ENCODE measurements at regions not wholly inside any gene's neighbourhood (a gene's known extent, or its start where the extent isn't known, plus 50 kb on each side); places are given as distances from the start of the nearest gene placed in this dataset.

DNA sequence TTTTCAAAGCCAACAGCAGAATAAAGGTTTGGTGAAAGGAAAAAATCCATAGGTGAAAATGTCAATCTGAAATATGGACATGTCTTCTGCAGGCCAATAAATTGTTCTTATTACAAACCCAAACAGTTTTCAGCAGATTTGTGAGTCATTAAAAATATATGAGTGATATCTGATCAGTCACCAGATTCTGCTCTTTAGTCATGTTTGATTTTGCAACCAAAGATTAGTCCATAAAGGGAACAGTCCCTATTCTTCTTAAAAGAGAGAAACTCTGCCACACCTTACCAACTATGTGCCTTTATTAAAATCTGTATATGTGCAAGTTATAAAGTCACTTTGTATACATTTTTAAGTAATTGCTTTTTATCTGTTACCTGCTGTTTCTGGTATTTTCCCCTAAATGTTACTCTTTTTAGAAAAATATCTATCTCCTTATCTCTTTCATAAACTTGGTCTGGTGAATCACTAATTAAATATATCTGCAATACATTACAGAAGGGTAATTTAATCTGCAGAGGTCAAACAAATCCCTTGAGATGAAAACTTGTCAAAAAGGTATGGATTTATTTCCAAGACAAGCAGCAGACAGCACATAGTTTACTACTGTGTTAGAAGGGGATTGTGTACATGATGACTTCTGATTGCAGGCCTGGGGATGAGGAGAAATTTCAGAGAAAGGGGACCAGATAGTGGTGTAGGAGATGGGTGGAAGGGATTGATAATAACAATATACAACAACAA is 322.9 kb upstream of the NWD2 start:
- no peak for DNase-seq (ENCODE audit: low read depth in 1 of 2, low spot score in 1 of 2)

DNA sequence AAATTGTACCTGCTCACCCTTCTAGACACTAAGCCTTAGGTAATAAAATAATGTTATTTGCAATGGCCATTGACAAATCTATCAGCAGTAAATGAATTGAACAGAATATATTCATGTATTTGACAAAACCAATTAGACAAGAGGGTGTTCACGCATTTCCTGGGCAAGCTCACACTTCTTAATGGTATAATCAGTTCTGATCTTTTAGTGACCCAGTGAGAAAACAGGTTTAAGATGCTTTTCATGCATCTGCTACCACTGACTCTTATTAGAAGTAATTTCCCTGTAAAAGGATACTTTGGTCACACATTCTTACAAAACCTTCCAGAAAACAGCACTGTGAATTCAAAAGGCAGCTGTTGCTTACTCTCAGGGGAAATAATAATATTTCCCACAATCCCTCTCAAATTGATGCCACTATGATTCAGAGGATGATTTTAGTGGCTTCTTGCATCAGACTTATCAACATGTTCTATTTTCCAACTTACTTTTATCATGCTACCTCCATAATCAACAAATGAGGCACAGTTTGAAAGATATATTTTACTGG is 313.9 kb upstream of the NWD2 start:
- no peak for DNase-seq (ENCODE audit: low read depth in 1 of 2, low spot score in 1 of 2)

GRCh38 chr4:36944232-36944631 is 300.3 kb upstream of the NWD2 start:
- DNase-seq (ENCODE audit: low read depth in 1 of 2, low spot score in 1 of 2), result no peak

DNA sequence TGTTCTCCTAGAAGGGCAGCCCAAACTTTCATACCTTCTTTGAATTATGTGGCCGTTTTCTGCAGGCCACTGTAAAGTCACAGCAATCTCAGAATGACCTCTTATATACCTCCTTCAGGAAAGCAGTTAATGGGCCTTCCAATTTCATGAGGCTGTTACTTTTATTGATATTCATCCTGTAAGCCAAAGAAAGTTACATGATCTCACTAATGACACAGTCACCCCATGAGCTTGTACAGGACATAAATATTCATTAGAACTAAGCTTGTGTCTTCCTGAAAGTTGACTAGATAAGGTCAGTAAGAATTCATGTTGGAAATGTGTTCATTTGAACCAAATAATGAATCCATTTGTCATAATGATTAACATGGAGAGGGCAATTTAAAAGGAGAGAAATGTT is 283.1 kb upstream of the NWD2 start:
- no peak for DNase-seq (ENCODE audit: low read depth in 1 of 2, low spot score in 1 of 2)

DNA sequence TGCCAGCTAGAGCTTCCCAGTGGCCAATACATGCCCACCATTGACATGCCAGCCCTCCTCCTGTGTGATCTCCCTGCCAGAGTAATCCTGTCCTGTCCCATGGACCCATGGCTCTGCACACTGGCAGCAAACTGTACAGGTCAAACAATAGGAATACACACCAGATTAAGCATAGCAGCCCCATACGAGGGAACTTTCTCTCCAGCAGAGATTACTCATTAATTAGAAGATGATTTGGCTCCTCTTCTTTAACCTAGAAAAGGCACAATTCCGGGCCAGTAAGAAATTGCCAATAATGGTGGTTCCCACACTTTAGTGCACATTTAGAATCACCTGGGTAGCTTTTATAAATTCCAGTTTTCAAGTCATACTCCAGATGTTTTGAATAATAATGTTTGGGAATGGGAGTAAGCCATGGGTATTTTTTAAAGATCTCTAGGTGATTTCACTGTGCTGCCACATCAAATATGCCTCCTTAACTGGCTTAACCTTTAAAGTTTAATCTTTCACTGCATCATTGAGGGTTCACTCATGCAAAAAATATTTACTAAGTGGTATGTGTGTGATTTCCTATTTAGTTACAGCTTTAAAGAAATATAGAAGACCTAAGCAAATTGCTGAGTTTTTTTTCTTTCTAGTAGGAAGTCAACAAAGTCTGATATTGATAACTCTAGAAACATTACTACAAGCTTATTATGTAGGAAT is 277.6 kb upstream of the NWD2 start:
- no peak for DNase-seq (ENCODE audit: low read depth in 1 of 2, low spot score in 1 of 2)

GRCh38 chr4:36979533-36979932 is 265.0 kb upstream of the NWD2 start:
- no peak for DNase-seq (ENCODE audit: low read depth in 1 of 2, low spot score in 1 of 2)

DNA sequence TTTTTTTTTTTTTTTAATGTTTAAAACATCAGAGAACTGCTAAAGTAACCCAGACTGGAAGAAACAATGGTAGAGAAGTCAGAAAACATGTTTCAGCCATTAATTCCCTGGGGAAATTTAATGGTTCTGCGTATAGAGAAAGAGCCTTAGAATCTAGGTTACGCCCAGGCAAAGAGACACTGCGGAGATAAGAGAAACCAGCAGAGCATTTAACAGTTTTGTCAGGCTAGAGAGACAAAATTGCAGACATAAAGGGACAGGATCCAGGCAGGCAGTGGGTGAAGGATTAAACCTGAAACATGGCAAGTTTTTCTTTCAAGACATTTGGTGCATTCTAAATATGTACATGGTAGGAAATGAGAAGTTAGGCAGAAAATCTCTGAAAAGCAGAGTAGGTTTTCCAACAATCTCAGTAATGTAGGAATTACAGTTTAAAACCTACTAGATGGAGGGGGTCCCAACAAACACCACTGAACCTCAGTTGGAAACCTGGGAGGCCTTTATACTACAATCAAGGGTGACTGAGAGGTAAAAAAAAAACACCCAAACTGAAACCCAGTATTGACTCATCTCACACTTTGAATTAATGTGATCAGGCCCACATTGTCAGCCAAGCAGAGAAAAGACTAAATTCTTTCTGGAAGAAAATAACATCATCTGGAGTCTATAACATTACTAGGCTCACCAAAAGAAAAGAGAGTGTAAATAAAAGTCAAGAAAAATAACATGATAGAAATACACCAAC is 254.2 kb upstream of the NWD2 start:
- DNase-seq (ENCODE audit: low read depth in 1 of 2, low spot score in 1 of 2), result no peak

DNA sequence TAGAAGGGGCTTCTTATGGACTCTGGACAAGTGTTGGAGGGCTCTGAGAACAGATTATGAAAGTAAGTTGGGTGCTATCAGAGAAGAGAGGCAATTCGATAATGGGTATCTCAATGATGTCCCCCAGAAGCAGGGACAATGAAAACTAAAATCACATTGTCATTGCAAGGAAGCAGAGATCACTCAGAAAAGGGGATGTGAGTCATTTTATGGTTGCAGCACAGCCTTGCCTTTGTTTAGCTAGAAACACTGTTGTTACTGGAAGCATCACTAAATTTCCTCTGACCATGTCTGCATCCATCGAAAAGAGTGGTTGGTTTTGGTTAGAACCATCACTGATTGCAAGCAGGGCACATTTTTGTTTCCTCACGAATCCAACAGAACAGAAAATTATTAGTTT is 246.8 kb upstream of the NWD2 start:
- DNase-seq (ENCODE audit: low read depth in 1 of 2, low spot score in 1 of 2), result no peak

DNA sequence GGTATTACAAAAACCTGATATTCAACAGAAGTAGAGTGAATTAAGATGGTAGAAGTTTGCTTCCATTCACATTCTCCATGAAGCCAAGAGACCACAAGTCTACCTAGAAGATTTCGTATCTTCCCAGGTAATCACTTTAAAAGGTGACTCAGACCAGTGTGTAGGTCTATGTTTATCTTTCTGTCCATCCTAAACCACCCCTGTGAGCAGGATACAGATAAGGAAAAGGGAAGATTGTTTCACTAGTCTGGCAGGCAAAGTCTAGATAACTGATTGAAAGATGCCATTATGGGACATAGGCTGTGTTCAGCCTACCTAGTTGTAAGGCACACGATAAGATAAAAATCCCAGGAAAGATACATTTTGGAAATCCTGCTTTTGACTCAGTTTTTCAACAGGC is 244.3 kb upstream of the NWD2 start:
- no peak for DNase-seq (ENCODE audit: low read depth in 1 of 2, low spot score in 1 of 2)

DNA sequence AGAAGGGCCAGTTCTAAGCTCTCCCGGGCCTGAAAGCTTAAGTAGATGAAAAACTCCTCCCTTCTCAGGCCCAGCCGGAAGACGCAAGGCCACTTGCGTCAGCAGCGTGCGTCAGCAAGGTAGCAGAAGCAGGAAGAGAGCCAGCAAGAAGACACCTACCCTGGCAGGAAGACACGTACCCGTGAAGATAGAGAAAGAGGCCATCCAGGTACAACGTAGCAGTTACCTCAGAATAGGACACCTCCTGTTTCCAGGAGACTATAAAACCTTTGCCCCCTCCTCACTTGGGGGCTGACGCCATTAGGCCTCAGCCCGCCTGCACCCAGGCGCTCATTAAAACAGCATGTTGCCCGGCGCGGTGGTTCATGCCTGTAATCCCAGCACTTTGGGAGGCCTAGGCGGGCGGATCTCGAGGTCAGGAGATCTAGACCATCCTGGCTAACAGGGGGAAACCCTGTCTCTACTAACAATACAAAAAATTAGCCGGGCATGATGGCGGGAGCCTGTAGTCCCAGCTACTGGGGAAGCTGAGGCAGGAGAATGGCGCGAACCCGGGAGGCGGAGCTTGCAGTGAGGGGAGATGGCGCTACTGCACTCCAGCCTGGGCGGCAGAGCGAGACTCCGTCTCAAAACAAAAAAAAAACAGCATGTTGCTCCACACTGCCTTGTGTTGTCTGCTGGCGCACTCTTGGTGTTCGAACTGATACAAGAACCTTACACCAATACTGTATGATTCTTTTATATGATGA is 242.7 kb upstream of the NWD2 start:
- DNase-seq (ENCODE audit: low read depth in 1 of 2, low spot score in 1 of 2), result no peak

DNA sequence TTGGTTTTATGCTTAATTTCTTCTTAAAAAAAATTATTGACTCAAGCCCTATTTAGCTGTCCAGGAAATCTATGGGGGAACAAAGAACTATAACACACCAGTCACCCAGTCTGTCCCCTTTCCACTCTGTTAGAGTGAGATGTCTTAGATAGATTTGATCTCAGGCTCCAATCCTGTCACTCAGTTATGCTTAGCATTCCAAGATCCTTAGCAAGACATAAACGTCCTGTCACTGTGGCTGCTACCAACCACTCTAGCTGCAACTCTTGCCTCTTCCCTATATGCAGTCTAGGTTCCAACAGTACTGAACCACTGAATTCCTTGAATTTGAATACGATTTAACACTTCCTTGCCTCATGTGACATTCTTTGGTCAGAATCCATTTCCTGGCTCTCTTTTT is 241.9 kb upstream of the NWD2 start:
- DNase-seq (ENCODE audit: low read depth in 1 of 2, low spot score in 1 of 2), result no peak

GRCh38 chr4:37008199-37008598 is 236.3 kb upstream of the NWD2 start:
- no peak for DNase-seq (ENCODE audit: low read depth in 1 of 2, low spot score in 1 of 2)

- no peak for DNase-seq (ENCODE audit: low read depth in 1 of 2, low spot score in 1 of 2)
Observed at GRCh38 chr4:37014584-37014983, 230.0 kb upstream of the NWD2 start.

- no peak for DNase-seq (ENCODE audit: low read depth in 1 of 2, low spot score in 1 of 2)
Observed at GRCh38 chr4:37015391-37015790, 229.2 kb upstream of the NWD2 start.

DNA sequence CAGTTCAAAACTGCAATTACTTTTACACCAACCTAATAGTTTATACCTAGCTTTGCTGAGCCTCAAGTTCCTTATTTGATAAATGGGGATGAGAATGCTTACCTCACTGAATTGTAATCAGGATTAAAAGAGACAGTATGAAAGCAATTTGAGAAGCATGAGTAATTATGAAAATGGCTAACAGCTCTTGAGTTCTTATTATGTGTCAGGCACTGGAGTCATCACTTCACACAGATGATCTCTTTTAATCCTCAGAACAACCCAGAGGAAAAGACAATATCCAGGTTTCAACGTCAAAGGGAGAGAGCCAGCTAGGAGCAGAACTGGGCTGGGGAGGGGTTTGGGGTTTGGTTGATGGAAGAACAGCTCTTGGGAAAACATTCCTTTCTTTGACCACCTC is 221.0 kb upstream of the NWD2 start:
- no peak for DNase-seq (ENCODE audit: low read depth in 1 of 2, low spot score in 1 of 2)

DNA sequence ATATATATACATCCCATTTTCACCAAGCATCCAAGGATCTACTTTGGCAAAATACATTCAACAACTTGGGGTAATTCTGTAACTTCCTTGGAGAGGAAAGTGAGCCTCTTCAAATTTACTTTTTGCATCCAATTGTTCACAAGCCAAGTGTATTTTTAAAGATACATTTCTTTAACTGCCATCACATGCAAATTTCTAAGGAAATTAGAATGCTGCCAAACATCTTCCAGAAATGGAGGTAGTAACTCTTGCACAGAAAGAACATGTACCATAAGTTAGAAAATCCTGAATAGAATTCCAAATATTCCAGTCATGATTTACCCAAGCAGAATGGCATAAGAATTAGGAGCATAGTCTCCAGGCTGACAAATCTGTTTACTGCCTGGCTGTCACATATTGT is 220.5 kb upstream of the NWD2 start:
- DNase-seq (ENCODE audit: low read depth in 1 of 2, low spot score in 1 of 2), result no peak

DNA sequence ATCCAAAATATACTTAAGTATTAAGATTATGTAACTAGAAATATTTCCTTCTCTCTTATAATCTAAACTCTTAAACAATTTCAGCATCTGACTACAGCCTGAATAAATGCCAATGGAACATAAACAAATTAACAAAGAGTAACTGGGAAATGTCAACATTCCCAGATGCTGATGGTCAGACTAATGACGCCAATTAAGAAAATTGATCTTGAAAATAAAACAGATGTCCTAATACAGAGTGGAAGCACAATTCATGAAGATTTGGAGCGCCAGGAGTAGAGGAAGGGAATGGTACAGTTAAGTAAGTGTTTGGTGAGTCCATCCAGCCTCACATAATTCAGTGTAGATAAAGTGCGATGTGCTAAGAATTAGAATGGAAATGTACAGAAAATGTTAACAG is 203.7 kb upstream of the NWD2 start:
- no peak for DNase-seq (ENCODE audit: low read depth in 1 of 2, low spot score in 1 of 2)

DNA sequence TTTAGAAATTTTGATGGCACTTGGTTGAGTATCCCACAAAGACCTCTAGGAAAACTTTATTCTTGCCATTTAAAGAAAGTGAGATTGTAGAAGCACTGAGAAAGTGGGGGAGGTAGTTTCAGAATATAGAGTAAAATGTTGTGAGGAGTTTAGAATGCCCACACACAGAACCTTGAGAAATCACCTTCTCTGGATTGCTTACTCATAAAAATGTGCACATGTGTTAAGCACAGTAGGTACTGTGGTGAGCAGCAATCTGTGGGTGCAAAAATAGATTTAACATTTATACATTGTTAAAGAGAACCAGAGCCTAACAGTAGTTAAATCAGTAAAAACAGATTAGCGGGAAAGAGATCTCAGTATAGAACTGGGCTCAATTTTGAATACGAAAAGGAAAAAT is 201.2 kb upstream of the NWD2 start:
- DNase-seq (ENCODE audit: low read depth in 1 of 2, low spot score in 1 of 2), result no peak

GRCh38 chr4:37051111-37051510 is 193.4 kb upstream of the NWD2 start:
- DNase-seq (ENCODE audit: low read depth in 1 of 2, low spot score in 1 of 2), result no peak

DNA sequence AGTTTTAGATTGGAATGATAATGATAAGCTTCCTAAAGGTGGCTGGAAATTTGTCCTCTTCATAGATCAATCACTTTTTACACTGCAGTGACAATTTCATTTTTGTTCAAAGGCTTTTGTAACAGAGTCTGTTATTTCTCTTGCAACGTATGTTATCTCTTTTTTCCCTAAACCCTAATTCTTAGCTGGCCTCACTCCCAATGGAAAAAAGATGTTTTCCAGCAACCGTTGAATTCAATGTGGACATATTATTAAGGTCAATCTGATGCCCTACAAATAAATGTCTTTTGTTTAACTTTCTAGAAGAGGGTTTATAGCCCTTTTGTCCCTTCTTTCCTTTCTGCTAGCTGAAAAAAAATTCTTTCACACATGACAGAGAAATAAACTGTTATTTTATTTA is 192.7 kb upstream of the NWD2 start:
- DNase-seq (ENCODE audit: low read depth in 1 of 2, low spot score in 1 of 2), result no peak

DNA sequence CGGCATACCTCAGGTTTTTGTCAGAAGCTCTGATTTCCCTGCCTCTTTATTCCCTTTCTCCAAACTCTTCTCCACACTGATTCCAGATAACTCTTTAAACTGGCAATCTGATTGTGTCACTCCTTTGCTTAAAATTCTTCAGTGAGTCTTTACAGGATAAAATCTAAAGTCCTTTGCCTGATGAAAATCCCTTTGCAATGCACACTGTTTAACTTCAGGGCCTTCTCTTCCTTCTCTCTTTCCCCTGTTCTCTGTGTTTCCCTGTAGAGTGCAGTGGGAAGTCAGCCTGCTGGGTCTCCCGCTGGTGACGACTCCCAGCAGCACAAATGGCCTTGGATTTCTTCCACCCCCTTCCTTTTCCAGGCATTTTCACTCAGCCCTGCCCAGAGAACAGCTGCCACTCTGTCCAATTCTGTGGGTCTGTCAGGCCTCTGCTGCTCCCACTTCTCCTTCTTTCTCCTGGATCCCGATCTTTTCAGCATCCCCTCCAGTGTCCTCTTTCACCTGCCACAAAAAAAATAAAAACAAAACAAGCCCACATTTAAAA is 189.9 kb upstream of the NWD2 start:
- DNase-seq (ENCODE audit: low read depth in 1 of 2, low spot score in 1 of 2), result no peak
